OCI-LY3 (cell line): ENCODE measurements at regions not wholly inside any gene's neighbourhood (a gene's known extent, or its start where the extent isn't known, plus 50 kb on each side); places are given as distances from the start of the nearest gene placed in this dataset.

Experiments
- H2AFZ ChIP-seq: fragments of 200-600, 300-600 bp; shearing (Covaris generic); 2 replicates; pipeline ENCODE4 v1.6.0; 2014; ENCODE audit warnings: antibody characterized with exemption, low read depth, low read length
- H3K27ac ChIP-seq: fragments of 200-600, 300-600 bp; sonication (generic); 2 replicates; pipeline ENCODE4 v1.5.1; 2014; ENCODE audit warnings: mild to moderate bottlenecking, low read length, moderate library complexity, mixed read lengths
- H3K27me3 ChIP-seq: fragments of 200-600, 300-600 bp; sonication (generic); 2 replicates; pipeline ENCODE4 v1.6.1; 2014; ENCODE audit warnings: low read depth, low read length, mixed read lengths
- H3K36me3 ChIP-seq: fragments of 200-600, 300-600 bp; sonication (generic); replicated peaks from 2 replicates; pipeline ENCODE3; 2014; ENCODE audit warnings: low read depth, low read length, mixed read lengths
- H3K4me1 ChIP-seq: fragments of 300-600, 200-600 bp; sonication (generic); 2 replicates; pipeline ENCODE4 v1.6.1; 2014; ENCODE audit warnings: low read length, mixed read lengths
- H3K4me2 ChIP-seq: fragments of 200-600, 300-600 bp; sonication (generic); 2 replicates; pipeline ENCODE4 v1.6.1; 2014; ENCODE audit warnings: low read length, mixed read lengths
- H3K4me3 ChIP-seq: fragments of 300-600, 200-600 bp; sonication (generic); 2 replicates; pipeline ENCODE4 v1.5.1; 2014; ENCODE audit warnings: antibody characterized with exemption, mild to moderate bottlenecking, low read length, moderate library complexity
- H3K79me2 ChIP-seq: fragments of 300-600, 200-600 bp; shearing (Covaris generic); 2 replicates; pipeline ENCODE4 v1.6.1; 2014; ENCODE audit warnings: mild to moderate bottlenecking, low read length, mixed read lengths
- H3K9ac ChIP-seq: fragments of 300-600, 200-600 bp; shearing (Covaris generic); 2 replicates; pipeline ENCODE4 v1.6.0; 2014; ENCODE audit warnings: mild to moderate bottlenecking, low read length, moderate library complexity
- H3K9me3 ChIP-seq: fragments of 200-600, 300-600 bp; shearing (Covaris generic); 2 replicates; pipeline ENCODE4 v1.6.1; 2014; ENCODE audit warnings: low read length, mixed read lengths; ENCODE audit not compliant: insufficient read depth
- H4K20me1 ChIP-seq: fragments of 200-600, 300-600 bp; sonication (generic); 2 replicates; pipeline ENCODE4 v1.6.1; 2016; ENCODE audit warnings: low read length, mixed read lengths; ENCODE audit not compliant: insufficient read depth
- EZH2phosphoT487 ChIP-seq: fragments of 200-600 bp; shearing (Covaris generic); IDR thresholded peaks from 2 replicates; pipeline ENCODE4 v1.6.1; 2018; ENCODE audit warnings: antibody characterized with exemption, mixed run types, low read depth
- TF ChIP-seq, protein P1 (sequence below): fragments of 200-600, 300-600 bp; sonication (generic); IDR thresholded peaks from 2 replicates; pipeline ENCODE4 v1.5.1; 2014; ENCODE audit warnings: antibody characterized with exemption, low read length, low read depth

- no peaks in the 10 kb centered on the region for H4K20me1 ChIP-seq
- no peaks in the 10 kb centered on the region for H3K9me3 ChIP-seq
- H2AFZ ChIP-seq = no peak overlapping the region
- H3K4me3 ChIP-seq = no peak overlapping the region
- H3K4me1 ChIP-seq = no peaks in the 10 kb centered on the region
- no peak overlapping the region for H3K9ac ChIP-seq
- H3K4me2 ChIP-seq = no peak overlapping the region
- TF ChIP-seq, protein P1, sequence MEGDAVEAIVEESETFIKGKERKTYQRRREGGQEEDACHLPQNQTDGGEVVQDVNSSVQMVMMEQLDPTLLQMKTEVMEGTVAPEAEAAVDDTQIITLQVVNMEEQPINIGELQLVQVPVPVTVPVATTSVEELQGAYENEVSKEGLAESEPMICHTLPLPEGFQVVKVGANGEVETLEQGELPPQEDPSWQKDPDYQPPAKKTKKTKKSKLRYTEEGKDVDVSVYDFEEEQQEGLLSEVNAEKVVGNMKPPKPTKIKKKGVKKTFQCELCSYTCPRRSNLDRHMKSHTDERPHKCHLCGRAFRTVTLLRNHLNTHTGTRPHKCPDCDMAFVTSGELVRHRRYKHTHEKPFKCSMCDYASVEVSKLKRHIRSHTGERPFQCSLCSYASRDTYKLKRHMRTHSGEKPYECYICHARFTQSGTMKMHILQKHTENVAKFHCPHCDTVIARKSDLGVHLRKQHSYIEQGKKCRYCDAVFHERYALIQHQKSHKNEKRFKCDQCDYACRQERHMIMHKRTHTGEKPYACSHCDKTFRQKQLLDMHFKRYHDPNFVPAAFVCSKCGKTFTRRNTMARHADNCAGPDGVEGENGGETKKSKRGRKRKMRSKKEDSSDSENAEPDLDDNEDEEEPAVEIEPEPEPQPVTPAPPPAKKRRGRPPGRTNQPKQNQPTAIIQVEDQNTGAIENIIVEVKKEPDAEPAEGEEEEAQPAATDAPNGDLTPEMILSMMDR = no peak
- TF ChIP-seq EZH2phosphoT487 = no peak
- no peaks in the 10 kb centered on the region for H3K36me3 ChIP-seq
- H3K79me2 ChIP-seq = no peaks in the 10 kb centered on the region
- no peak overlapping the region for H3K27ac ChIP-seq
- H3K27me3 ChIP-seq = no peaks in the 10 kb centered on the region
Observed at GRCh38 chr3:110473405-110473804, 598.2 kb upstream of the NECTIN3 start.

GRCh38 chr3:110474397-110474796, 597.2 kb upstream of the NECTIN3 start:
- Histone ChIP-seq H3K4me2 (no peak overlapping the region), H3K9ac (no peak overlapping the region), H3K36me3 (no peaks in the 10 kb centered on the region), H3K9me3 (no peaks in the 10 kb centered on the region), H2AFZ (no peak overlapping the region), H3K4me3 (no peak overlapping the region), H3K4me1 (no peaks in the 10 kb centered on the region), H4K20me1 (no peaks in the 10 kb centered on the region), H3K79me2 (no peaks in the 10 kb centered on the region), H3K27ac (no peak overlapping the region), H3K27me3 (no peaks in the 10 kb centered on the region)
- TF ChIP-seq EZH2phosphoT487 = no peak

- Histone ChIP-seq H3K4me1 (no peaks in the 10 kb centered on the region), H3K9me3 (peaks cover 8% of the 10 kb centered on the region; the same call in 1 of the 2 replicates), H2AFZ (no peak overlapping the region), H4K20me1 (no peaks in the 10 kb centered on the region), H3K36me3 (no peaks in the 10 kb centered on the region), H3K4me2 (no peak overlapping the region), H3K27ac (no peak overlapping the region), H3K9ac (no peak overlapping the region), H3K27me3 (no peaks in the 10 kb centered on the region), H3K79me2 (no peaks in the 10 kb centered on the region), H3K4me3 (no peak overlapping the region)
- TF ChIP-seq, protein P1 = no peak
Observed at GRCh38 chr3:110478377-110479054, 593.1 kb upstream of the NECTIN3 start.

DNA sequence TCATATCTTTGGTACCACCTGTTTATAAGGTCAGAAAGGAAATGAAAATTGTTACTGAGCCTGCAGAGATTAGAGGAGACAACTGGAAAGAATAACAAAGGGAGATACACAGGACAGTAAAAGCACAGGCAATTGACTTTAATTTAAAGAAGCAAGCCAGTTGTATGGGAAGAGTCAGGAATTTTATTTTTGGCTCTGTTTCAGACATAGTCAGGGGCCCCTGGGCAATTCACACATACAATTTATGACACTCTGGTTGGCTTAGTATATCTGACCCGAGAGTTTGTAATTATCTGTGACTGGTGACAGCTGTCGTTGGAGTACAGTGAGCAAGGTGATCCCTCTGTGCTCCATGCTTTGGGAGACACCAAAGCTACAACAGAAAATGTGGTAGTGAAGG, 591.9 kb upstream of the NECTIN3 start:
- Histone ChIP-seq H2AFZ (no peak overlapping the region), H3K9ac (no peak overlapping the region), H4K20me1 (no peaks in the 10 kb centered on the region), H3K4me1 (no peaks in the 10 kb centered on the region), H3K27me3 (no peaks in the 10 kb centered on the region), H3K4me3 (no peak overlapping the region), H3K79me2 (no peaks in the 10 kb centered on the region), H3K9me3 (peaks cover 13% of the 10 kb centered on the region; the same call in 1 of the 2 replicates), H3K27ac (no peak overlapping the region), H3K36me3 (no peaks in the 10 kb centered on the region), H3K4me2 (no peak overlapping the region)
- no peak for TF ChIP-seq EZH2phosphoT487
- TF ChIP-seq, protein P1 = no peak
